ENCODE measurements at regions not wholly inside any gene's neighbourhood (a gene's known extent, or its start where the extent isn't known, plus 50 kb on each side); places are given as distances from the start of the nearest gene placed in this dataset.

- no peak for DNase-seq
Observed at GRCh38 chr2:126990605-126991532, 92.2 kb downstream of the TEX51 start.

GRCh38 chr2:126994340-126994777 lies 95.7 kb downstream of the TEX51 start:
- no peak for DNase-seq

- DNase-seq: no peak
Observed at GRCh38 chr2:126995621-126996377, 97.1 kb downstream of the TEX51 start.

- no peak for DNase-seq
Observed at GRCh38 chr2:126996378-126996699, 97.6 kb downstream of the TEX51 start.
